ENCODE measurements at regions not wholly inside any gene's neighbourhood (a gene's known extent, or its start where the extent isn't known, plus 50 kb on each side); places are given as distances from the start of the nearest gene placed in this dataset.

- no peak for DNase-seq
- Histone ChIP-seq H3K27ac (no peak overlapping the region), H3K27me3 (no peaks in the 10 kb centered on the region), H3K36me3 (replicated peaks in 1 of 2) (no peaks in the 10 kb centered on the region), H3K9me3 (replicated peaks in 1 of 3) (no peaks in the 10 kb centered on the region), H3K4me3 (no peak overlapping the region), H3K4me1 (replicated peaks in 1 of 2) (no peaks in the 10 kb centered on the region)
- TF ChIP-seq POLR2A (IDR thresholded peaks at IDR 0.05), result no peak
- TF ChIP-seq, protein P1, sequence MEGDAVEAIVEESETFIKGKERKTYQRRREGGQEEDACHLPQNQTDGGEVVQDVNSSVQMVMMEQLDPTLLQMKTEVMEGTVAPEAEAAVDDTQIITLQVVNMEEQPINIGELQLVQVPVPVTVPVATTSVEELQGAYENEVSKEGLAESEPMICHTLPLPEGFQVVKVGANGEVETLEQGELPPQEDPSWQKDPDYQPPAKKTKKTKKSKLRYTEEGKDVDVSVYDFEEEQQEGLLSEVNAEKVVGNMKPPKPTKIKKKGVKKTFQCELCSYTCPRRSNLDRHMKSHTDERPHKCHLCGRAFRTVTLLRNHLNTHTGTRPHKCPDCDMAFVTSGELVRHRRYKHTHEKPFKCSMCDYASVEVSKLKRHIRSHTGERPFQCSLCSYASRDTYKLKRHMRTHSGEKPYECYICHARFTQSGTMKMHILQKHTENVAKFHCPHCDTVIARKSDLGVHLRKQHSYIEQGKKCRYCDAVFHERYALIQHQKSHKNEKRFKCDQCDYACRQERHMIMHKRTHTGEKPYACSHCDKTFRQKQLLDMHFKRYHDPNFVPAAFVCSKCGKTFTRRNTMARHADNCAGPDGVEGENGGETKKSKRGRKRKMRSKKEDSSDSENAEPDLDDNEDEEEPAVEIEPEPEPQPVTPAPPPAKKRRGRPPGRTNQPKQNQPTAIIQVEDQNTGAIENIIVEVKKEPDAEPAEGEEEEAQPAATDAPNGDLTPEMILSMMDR (IDR thresholded peaks at IDR 0.05), result no peak
- intact Hi-C loops (cut with DNase I), result no loop called here
- WGBS, 4 donors, result 71 to 93% (median 84%) methylated on average over 1 of the region's 1 CpG
These were observed 94.7 kb upstream of the N4BP1 start for GRCh38 chr16:48704710-48705109.

DNA sequence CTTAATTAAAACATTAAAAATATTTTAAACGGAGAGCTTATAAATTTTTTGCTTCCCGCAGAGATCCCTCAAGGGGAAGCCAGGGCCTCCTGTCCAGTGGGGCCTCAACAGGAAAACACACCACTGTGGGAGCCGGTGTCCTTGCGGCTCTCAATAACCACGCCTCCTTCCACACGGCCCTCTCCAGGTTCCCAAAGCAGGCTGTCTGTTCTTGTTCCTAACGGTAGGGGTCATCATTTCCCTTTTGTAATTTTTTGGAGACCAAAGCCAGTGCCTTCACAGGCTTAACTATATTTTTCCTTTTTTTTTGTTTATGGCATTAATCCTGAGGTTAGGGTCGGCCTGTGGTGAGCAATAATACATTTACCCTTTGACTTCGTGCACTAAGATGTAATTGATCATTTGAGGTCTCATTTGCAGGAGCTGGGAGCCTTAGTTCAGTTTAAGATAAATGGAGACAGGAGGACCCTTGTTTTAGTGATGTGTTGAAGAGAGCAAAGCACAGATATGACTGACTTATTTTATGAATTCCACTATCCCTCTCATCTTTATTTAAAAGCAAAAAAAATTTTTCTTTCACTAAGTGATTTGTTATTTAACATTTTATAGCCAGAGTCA is 77.5 kb upstream of the N4BP1 start:
- peak; percentile 47 to 73 (median 63) for DNase-seq
- Histone ChIP-seq H3K27me3 (no peaks in the 10 kb centered on the region), H3K4me1 (replicated peaks in 1 of 2) (no peaks in the 10 kb centered on the region), H3K27ac (no peak overlapping the region), H3K36me3 (replicated peaks in 1 of 2) (no peaks in the 10 kb centered on the region), H3K4me3 (no peak overlapping the region), H3K9me3 (replicated peaks in 1 of 3) (no peaks in the 10 kb centered on the region)
- TF ChIP-seq POLR2A (IDR thresholded peaks at IDR 0.05), result no peak
- TF ChIP-seq, protein P1 (IDR thresholded peaks at IDR 0.05), result peak; percentile 66 to 82 (median 73)
- intact Hi-C loops (cut with DNase I), result loop anchor here (2.0 to 5.0 kb wide), 2 partner anchors 661 to 665 kb away; no protein-coding TSS in a partner anchor
- WGBS, 4 donors, result 1 to 2% (median 1%) methylated on average over 9 of the region's 9 CpGs

DNA sequence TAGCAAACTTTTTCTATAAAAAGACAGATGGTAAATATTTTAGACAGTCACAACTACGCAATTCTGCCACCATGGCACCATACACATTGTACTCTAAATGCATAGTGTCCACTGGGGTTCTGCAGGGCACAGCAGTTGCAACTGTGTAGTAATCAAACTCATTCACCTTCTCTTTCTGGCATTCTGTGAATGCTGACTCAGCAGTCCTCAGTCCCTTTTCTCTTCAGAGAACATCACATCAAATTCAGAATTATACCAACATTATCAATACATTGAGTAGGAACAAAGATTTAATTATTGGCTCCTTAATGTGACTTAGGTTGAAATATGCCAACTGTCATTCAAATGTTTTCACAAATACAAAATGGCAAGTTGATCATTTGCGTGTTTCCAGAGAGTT is 74.2 kb upstream of the N4BP1 start:
- H3K27ac ChIP-seq, result no peak overlapping the region
- 80 to 87% (median 82%) methylated on average over 2 of the region's 2 CpGs for WGBS, 4 donors
- no peak overlapping the region for H3K4me3 ChIP-seq
- H3K36me3 ChIP-seq (replicated peaks in 1 of 2), result no peaks in the 10 kb centered on the region
- H3K27me3 ChIP-seq, result no peaks in the 10 kb centered on the region
- intact Hi-C loops (cut with DNase I), result no loop called here
- no peaks in the 10 kb centered on the region for H3K4me1 ChIP-seq (replicated peaks in 1 of 2)
- no peak for DNase-seq
- H3K9me3 ChIP-seq (replicated peaks in 1 of 3), result no peaks in the 10 kb centered on the region
- TF ChIP-seq, protein P1 (IDR thresholded peaks at IDR 0.05), result no peak

GRCh38 chr16:48682971-48683370 is 73.0 kb upstream of the N4BP1 start:
- intact Hi-C loops (cut with DNase I), result no loop called here
- H3K27me3 ChIP-seq, result no peaks in the 10 kb centered on the region
- DNase-seq, result no peak
- no peak for TF ChIP-seq POLR2A (IDR thresholded peaks at IDR 0.05)
- TF ChIP-seq, protein P1 (IDR thresholded peaks at IDR 0.05), result no peak
- H3K9me3 ChIP-seq (replicated peaks in 1 of 3), result no peaks in the 10 kb centered on the region
- H3K36me3 ChIP-seq (replicated peaks in 1 of 2), result no peaks in the 10 kb centered on the region
- H3K27ac ChIP-seq, result no peak overlapping the region
- H3K4me1 ChIP-seq (replicated peaks in 1 of 2), result no peaks in the 10 kb centered on the region
- 44 to 62% (median 52%) methylated on average over 3 of the region's 3 CpGs for WGBS, 4 donors
- H3K4me3 ChIP-seq, result no peak overlapping the region
